Skeletal muscle tissue (tissue), 3 donors: ENCODE measurements at regions not wholly inside any gene's neighbourhood (a gene's known extent, or its start where the extent isn't known, plus 50 kb on each side); places are given as distances from the start of the nearest gene placed in this dataset.

Experiments
- H3K27ac ChIP-seq: one replicate; pipeline ENCODE4 v1.7.0; 2013; ENCODE audit warnings: mild to moderate bottlenecking, low read depth, low read length, inconsistent platforms
- H3K27me3 ChIP-seq, 3 donors: one replicate each; pipeline ENCODE4 v1.7.0; 2013; ENCODE audit warnings: low read length in 3 of 3; ENCODE audit not compliant: control insufficient read depth in 3 of 3, insufficient read depth in 3 of 3
- H3K36me3 ChIP-seq, 3 donors: one replicate each; pipeline ENCODE4 v1.7.0; 2013; ENCODE audit warnings: low read length in 3 of 3; ENCODE audit not compliant: control insufficient read depth in 3 of 3, insufficient read depth in 3 of 3
- H3K4me1 ChIP-seq, 3 donors: one replicate each; pipeline ENCODE4 v1.7.0; 2013; ENCODE audit warnings: low read length in 3 of 3, mild to moderate bottlenecking in 3 of 3; ENCODE audit not compliant: control insufficient read depth in 3 of 3, insufficient read depth in 3 of 3
- H3K4me3 ChIP-seq, 3 donors: one replicate each; pipeline ENCODE4 v1.7.0; 2013; ENCODE audit warnings: low read length in 3 of 3
- H3K9ac ChIP-seq, 3 donors: one replicate each; pipeline ENCODE4 v1.7.0; 2013; ENCODE audit warnings: low read length in 3 of 3, mild to moderate bottlenecking in 3 of 3, moderate library complexity in 2 of 3, low read depth in 1 of 3
- H3K9me3 ChIP-seq, 3 donors: one replicate each; pipeline ENCODE4 v1.7.0; 2013; ENCODE audit warnings: low read length in 3 of 3; ENCODE audit not compliant: control insufficient read depth in 3 of 3
- donor health status: Osteomylitis.

DNA sequence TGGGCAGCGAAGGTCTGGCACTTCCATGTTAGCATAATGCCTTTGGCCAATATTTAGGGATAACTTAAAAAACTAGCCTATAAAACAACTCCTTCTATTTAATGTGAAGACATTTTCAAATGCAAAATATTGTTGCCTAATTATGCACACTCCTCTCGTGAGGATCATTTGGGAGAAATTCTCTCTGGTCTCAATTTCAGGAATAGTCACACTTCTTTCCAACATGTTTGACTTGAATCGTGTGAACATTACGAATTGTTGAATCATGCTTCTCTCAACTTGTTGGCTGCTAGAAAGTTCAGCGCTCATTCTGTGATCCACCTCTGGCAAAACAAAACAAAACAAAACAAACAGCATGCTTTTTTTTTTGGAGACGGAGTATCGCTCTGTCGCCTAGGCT lies 313.2 kb downstream of the SEC23A start:
- Histone ChIP-seq H3K27me3 (no peaks in the 10 kb centered on the region), H3K9me3 (no peaks in the 10 kb centered on the region), H3K4me1 (no peaks in the 10 kb centered on the region), H3K4me3 (no peak overlapping the region), H3K9ac (no peak overlapping the region), H3K36me3 (no peaks in the 10 kb centered on the region), H3K27ac (no peak overlapping the region)

DNA sequence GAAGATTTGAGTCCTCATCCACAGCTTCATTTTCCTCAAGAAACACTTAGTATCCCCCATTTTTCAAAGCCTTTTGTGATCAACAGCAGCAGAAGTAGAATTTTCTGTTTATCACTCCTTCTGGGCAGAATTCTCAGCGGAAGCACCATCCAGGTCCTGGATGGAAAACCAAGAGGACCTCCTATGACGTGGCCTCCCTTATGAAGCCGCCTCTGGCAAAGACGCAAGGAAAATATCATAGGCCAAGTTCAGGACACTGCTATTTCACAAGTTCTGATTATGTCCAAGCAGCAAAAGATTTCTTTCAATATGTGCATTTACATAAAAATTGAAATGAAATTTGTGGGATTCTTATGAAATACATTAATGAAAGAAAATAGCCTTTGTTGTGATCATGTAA lies 315.0 kb downstream of the SEC23A start:
- Histone ChIP-seq H3K27me3 (no peaks in the 10 kb centered on the region), H3K4me1 (no peaks in the 10 kb centered on the region), H3K9me3 (no peaks in the 10 kb centered on the region), H3K27ac (no peak overlapping the region), H3K36me3 (no peaks in the 10 kb centered on the region), H3K9ac (no peak overlapping the region), H3K4me3 (no peak overlapping the region)

DNA sequence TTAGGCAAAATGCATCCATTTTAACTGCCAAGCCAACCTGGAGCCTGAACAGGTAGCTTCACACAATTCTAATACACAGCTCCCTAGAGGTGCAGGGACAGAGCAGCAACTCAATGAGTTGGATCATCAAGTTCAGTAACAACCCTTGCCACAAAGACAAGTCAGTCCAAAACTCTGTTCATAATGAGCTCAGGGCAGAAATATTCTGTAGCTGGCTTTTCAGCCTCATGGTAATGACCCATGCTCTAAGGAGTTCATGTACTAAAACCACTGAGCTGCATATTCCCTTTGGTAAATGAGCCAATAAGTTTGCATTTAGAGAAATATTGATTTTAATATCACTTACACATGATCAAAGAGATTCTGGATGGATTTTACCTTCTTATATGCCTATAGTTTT lies 316.1 kb downstream of the SEC23A start:
- no peaks in the 10 kb centered on the region for H3K9me3 ChIP-seq
- H3K27ac ChIP-seq: no peak overlapping the region
- H3K4me1 ChIP-seq: no peaks in the 10 kb centered on the region
- no peaks in the 10 kb centered on the region for H3K27me3 ChIP-seq
- no peak overlapping the region for H3K9ac ChIP-seq
- no peaks in the 10 kb centered on the region for H3K36me3 ChIP-seq
- H3K4me3 ChIP-seq: no peak overlapping the region

DNA sequence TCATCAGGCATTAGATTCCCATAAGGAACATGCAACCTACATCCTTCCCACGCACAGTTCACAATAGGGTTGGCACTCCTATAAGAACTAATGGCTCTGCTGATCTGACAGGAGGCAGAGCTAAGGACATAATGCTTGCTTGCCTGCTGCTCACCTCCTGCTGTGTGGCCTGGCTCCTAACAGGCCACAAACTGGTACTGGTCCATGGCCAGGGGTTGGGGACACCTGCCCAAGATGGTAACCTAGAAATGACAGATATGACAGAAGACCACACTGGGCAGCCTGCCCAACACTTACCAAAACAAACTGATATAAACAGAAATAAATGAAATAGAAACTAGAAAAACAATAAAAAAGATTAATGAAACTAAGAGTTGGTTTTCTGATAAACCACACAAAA lies 325.6 kb downstream of the SEC23A start:
- H3K36me3 ChIP-seq: no peaks in the 10 kb centered on the region
- H3K27me3 ChIP-seq: no peaks in the 10 kb centered on the region
- no peaks in the 10 kb centered on the region for H3K9me3 ChIP-seq
- H3K4me1 ChIP-seq: no peaks in the 10 kb centered on the region
- H3K27ac ChIP-seq: no peak overlapping the region
- H3K9ac ChIP-seq: no peak overlapping the region
- H3K4me3 ChIP-seq: no peak overlapping the region

DNA sequence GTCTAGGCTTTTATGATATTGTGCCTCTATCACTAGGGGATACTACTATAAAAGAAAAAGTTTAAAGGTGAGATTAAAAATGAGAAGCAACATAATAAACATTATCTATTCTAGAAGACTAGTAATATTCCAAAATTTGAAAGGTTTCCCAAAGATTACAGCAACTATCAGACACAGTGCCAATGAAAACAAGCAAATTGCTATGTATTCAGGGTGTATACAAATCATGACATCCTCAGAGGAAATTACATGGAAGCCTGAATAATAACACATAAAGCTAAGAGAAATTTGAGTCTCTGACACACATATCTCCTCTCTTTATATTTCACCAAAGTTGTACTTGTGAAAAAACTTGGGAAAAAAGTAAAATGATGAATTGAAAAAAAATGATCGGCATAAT lies 327.0 kb downstream of the SEC23A start:
- Histone ChIP-seq H3K4me1 (no peaks in the 10 kb centered on the region), H3K9me3 (no peaks in the 10 kb centered on the region), H3K4me3 (no peak overlapping the region), H3K36me3 (no peaks in the 10 kb centered on the region), H3K27me3 (no peaks in the 10 kb centered on the region), H3K27ac (no peak overlapping the region), H3K9ac (no peak overlapping the region)

DNA sequence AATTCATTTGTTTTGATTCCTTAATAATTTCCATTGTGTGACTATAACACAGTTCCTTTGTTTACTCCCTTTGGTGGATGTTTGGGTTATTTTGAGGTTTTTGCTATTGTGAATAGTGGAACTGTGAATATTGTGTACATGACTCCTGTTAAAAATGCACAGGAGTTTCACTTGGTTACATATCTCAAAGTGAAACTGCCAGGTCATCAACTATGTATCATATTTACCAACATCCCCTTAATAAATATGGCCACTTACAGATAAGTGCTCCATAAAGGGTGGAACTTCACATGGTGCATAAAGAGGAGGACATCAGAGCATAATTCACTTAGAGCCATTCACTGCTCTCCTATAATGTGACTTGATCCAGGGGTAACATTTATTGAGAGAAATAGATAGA lies 328.9 kb downstream of the SEC23A start:
- Histone ChIP-seq H3K4me3 (no peak overlapping the region), H3K4me1 (no peaks in the 10 kb centered on the region), H3K27me3 (no peaks in the 10 kb centered on the region), H3K36me3 (no peaks in the 10 kb centered on the region), H3K27ac (no peak overlapping the region), H3K9ac (no peak overlapping the region), H3K9me3 (no peaks in the 10 kb centered on the region)

DNA sequence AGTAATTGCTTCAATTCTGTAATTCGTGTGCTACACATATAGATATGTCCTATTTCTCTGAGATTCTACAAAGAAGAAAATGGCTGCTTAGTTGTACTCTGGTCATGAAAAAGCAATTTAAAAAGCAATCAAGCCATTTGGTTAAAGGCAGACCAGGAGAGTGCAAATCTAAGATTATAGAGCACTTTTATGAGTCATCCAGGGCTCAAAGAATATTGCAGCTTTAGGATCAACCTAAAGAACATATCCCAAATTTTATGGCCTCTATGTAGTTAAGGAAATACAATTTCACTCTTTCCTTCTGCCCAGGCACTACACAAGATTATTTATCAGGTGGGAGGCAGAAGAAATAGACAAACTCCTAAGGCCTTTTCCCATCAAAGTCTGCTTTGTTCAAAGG lies 332.8 kb downstream of the SEC23A start:
- H3K27ac ChIP-seq: no peak overlapping the region
- no peaks in the 10 kb centered on the region for H3K27me3 ChIP-seq
- no peak overlapping the region for H3K9ac ChIP-seq
- no peak overlapping the region for H3K4me3 ChIP-seq
- no peaks in the 10 kb centered on the region for H3K9me3 ChIP-seq
- no peaks in the 10 kb centered on the region for H3K36me3 ChIP-seq
- H3K4me1 ChIP-seq: no peaks in the 10 kb centered on the region

DNA sequence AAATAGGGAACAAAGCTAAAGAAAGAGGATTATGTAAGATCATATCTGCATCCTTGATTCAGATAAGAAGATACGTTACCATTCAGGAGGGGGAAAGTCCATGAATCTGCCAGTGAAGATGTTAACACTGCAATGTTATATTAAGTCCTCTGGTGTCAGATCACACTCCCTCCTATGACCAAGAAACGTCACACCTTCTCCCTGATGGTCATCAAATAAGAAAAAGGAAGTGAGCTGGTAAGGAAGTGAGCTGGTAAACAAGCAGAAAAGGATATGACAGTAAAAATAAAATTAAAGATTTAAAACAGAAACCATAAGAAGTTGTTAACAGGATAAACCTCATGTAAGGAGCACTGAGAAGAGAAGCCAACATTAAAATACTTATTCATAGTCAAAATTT lies 340.2 kb downstream of the SEC23A start:
- Histone ChIP-seq H3K9ac (no peak overlapping the region), H3K4me1 (no peaks in the 10 kb centered on the region), H3K27ac (no peak overlapping the region), H3K27me3 (no peaks in the 10 kb centered on the region), H3K4me3 (no peak overlapping the region), H3K9me3 (peaks cover 0 to 3% (median 0%) of the 10 kb centered on the region in 3 donors), H3K36me3 (no peaks in the 10 kb centered on the region)

DNA sequence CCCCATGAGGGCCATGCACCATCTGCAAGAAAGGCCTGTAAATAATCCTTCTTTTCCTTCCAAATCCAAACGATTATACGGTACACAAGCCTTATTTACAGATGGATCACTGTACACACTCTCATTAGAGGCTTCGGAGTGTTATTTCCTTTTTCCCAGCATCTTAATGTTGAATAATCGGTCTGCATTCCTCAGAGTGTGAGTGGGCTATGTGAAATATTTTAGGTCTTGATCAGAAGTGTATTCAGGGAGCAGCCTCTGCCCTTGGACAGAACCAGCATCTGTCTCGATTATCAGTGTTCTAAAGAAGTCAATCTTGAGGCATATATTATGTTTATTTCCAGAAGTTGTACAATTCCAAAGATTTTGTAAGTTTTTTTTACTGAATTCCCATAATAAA lies 340.6 kb downstream of the SEC23A start:
- Histone ChIP-seq H3K27ac (no peak overlapping the region), H3K4me1 (no peaks in the 10 kb centered on the region), H3K9me3 (peaks cover 0 to 3% (median 0%) of the 10 kb centered on the region in 3 donors), H3K9ac (no peak overlapping the region), H3K36me3 (no peaks in the 10 kb centered on the region), H3K4me3 (no peak overlapping the region), H3K27me3 (no peaks in the 10 kb centered on the region)

DNA sequence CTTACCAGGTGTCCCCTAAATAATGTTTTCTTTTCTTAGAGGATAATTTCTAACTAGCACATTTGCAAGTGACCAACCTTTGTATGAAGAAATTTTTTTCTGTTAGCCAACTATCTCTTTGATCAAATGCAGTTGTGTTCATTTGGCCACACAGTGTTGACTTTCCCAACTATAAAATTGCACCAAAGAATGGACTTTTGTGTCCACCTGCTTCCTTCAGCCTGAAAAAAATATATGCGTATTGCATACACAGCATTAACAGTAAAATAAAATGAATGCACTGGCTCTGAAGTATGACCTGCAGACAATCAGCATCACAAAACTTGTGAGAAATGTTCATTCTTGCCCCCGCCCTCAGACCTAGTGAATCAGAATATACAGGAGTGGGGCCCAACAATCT lies 342.0 kb downstream of the SEC23A start:
- H3K4me1 ChIP-seq: no peaks in the 10 kb centered on the region
- H3K4me3 ChIP-seq: no peak overlapping the region
- no peaks in the 10 kb centered on the region for H3K36me3 ChIP-seq
- no peak overlapping the region for H3K27ac ChIP-seq
- no peaks in the 10 kb centered on the region for H3K27me3 ChIP-seq
- H3K9ac ChIP-seq: no peak overlapping the region
- H3K9me3 ChIP-seq: peaks cover 0 to 3% (median 2%) of the 10 kb centered on the region in 3 donors

DNA sequence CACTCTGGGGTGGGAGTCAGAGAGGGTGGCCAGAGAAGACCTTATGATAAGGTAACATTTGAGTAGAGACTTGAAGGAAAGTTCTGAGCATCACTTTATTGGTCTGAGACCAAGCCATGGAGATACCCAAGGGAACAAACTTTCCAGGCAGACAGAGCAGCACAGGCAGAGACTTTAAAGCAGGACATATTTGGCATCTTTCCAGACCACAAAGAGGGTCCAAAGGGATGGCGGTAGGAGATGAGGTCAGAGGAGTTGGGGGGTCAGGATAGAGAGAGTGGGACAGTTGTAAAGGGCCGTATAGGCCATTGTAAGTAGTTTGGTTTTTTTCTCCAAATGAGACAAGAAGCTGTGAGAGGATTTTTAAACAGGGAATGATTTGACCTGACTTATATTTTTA lies 344.4 kb downstream of the SEC23A start:
- Histone ChIP-seq H3K27me3 (no peaks in the 10 kb centered on the region), H3K27ac (no peak overlapping the region), H3K36me3 (no peaks in the 10 kb centered on the region), H3K9ac (no peak overlapping the region), H3K4me3 (no peak overlapping the region), H3K9me3 (peaks cover 0 to 2% (median 0%) of the 10 kb centered on the region in 3 donors), H3K4me1 (no peaks in the 10 kb centered on the region)
